Mesendoderm (in vitro differentiated cells): ENCODE measurements at regions not wholly inside any gene's neighbourhood (a gene's known extent, or its start where the extent isn't known, plus 50 kb on each side); places are given as distances from the start of the nearest gene placed in this dataset.
"Not testable (repeated sequence)": the region's sequence is repeated elsewhere in the genome, so short reads cannot be mapped to it uniquely, and the experiment has no call there.

Experiments
- DNase-seq: peaks from one replicate; pipeline ENCODE4 v3.0.0; 2013
- H2AK5ac ChIP-seq: 2 replicates; pipeline ENCODE4 v1.6.1; 2013; ENCODE audit warnings: low read length, inconsistent platforms
- H2BK120ac ChIP-seq: 2 replicates; pipeline ENCODE4 v1.6.1; 2013; ENCODE audit warnings: low read depth, mild to moderate bottlenecking, low read length, moderate library complexity, mixed read lengths
- H2BK15ac ChIP-seq: replicated peaks from 2 replicates; pipeline ENCODE4 v1.6.1; 2013; ENCODE audit warnings: low read depth, mild to moderate bottlenecking, moderate library complexity
- H2BK5ac ChIP-seq: 2 replicates; pipeline ENCODE4 v1.6.1; 2013; ENCODE audit warnings: low read length, inconsistent platforms
- H3K18ac ChIP-seq: 2 replicates; pipeline ENCODE4 v1.6.1; 2013; ENCODE audit warnings: mild to moderate bottlenecking, low read length, mixed read lengths
- H3K23ac ChIP-seq: one replicate; pipeline ENCODE4 v1.6.1; 2013; ENCODE audit warnings: low read length
- H3K27ac ChIP-seq: 2 replicates; pipeline ENCODE4 v1.5.1; 2013; ENCODE audit warnings: low read depth, mild to moderate bottlenecking, inconsistent platforms, low read length, moderate library complexity
- H3K27me3 ChIP-seq: 2 replicates; pipeline ENCODE4 v1.6.1; 2013; ENCODE audit warnings: low read length, control low read depth, mild to moderate bottlenecking, inconsistent platforms; ENCODE audit not compliant: insufficient read depth, poor library complexity
- H3K36me3 ChIP-seq: 2 replicates; pipeline ENCODE4 v1.6.1; 2013; ENCODE audit warnings: low read length, inconsistent platforms; ENCODE audit not compliant: control insufficient read depth, insufficient read depth
- H3K4ac ChIP-seq: one replicate; pipeline ENCODE4 v1.6.1; 2013; ENCODE audit warnings: low read depth, mild to moderate bottlenecking, low read length, moderate library complexity
- H3K4me1 ChIP-seq: 2 replicates; pipeline ENCODE4 v1.6.1; 2013; ENCODE audit warnings: low read depth, low read length, inconsistent platforms; ENCODE audit not compliant: control insufficient read depth
- H3K4me2 ChIP-seq: 2 replicates; pipeline ENCODE4 v1.6.1; 2013; ENCODE audit warnings: low read length
- H3K4me3 ChIP-seq: 2 replicates; pipeline ENCODE4 v1.5.1; 2013; ENCODE audit warnings: mild to moderate bottlenecking, low read length
- H3K56ac ChIP-seq: one replicate; pipeline ENCODE4 v1.6.1; 2013; ENCODE audit warnings: low read length
- H3K79me1 ChIP-seq: 2 replicates; pipeline ENCODE4 v1.6.1; 2013; ENCODE audit warnings: low read length, inconsistent platforms
- H3K79me2 ChIP-seq: 2 replicates; pipeline ENCODE4 v1.6.1; 2013; ENCODE audit warnings: mild to moderate bottlenecking, low read length; ENCODE audit not compliant: control insufficient read depth, insufficient read depth
- H3K9ac ChIP-seq: 2 replicates; pipeline ENCODE4 v1.6.1; 2013; ENCODE audit warnings: low read length, inconsistent platforms
- H4K5ac ChIP-seq: one replicate; pipeline ENCODE4 v1.6.1; 2013; ENCODE audit warnings: low read length
- H4K8ac ChIP-seq: one replicate; pipeline ENCODE4 v1.6.1; 2013; ENCODE audit warnings: low read depth, mild to moderate bottlenecking, control low read depth, low read length, moderate library complexity
- WGBS: extraction: QIAGEN DNeasy Blood & Tissue Kit; methylation state at CpG from one replicate; pipeline ENCODE4 v1.1.7; 2013; ENCODE audit warnings: low lambda C conversion rate, missing lambda C conversion rate; ENCODE audit not compliant: insufficient coverage; ENCODE audit errors: extremely low coverage; 5-methylcytosine and 5-hydroxymethylcytosine counted together

GRCh38 chr1:224037362-224037761, 76.5 kb upstream of the FBXO28 start:
- H2BK5ac ChIP-seq, H3K36me3 ChIP-seq, H3K23ac ChIP-seq, H3K4me3 ChIP-seq, H3K9ac ChIP-seq, H3K18ac ChIP-seq, H3K27ac ChIP-seq, H3K56ac ChIP-seq, H2AK5ac ChIP-seq, H3K4me2 ChIP-seq, H2BK120ac ChIP-seq, H3K4me1 ChIP-seq, H4K5ac ChIP-seq, H3K4ac ChIP-seq, H4K8ac ChIP-seq, H3K79me1 ChIP-seq, H3K79me2 ChIP-seq, H3K27me3 ChIP-seq, H2BK15ac ChIP-seq, DNase-seq: not testable (repeated sequence)
- WGBS = no CpG with 5 or more reads among the region's 3 CpGs

GRCh38 chr1:224032608-224033276, 81.2 kb upstream of the FBXO28 start:
- not testable (repeated sequence) for H2BK5ac ChIP-seq, H4K8ac ChIP-seq, H3K4ac ChIP-seq, H3K27ac ChIP-seq, H2AK5ac ChIP-seq, H3K36me3 ChIP-seq, H3K56ac ChIP-seq, H3K4me3 ChIP-seq, H3K23ac ChIP-seq, H4K5ac ChIP-seq, H3K9ac ChIP-seq, H2BK15ac ChIP-seq, DNase-seq, H3K4me1 ChIP-seq, H2BK120ac ChIP-seq, H3K4me2 ChIP-seq, H3K18ac ChIP-seq, H3K27me3 ChIP-seq, H3K79me2 ChIP-seq, H3K79me1 ChIP-seq
- no CpG with 5 or more reads among the region's 3 CpGs for WGBS

- H2BK15ac ChIP-seq, H3K79me2 ChIP-seq, H3K4me2 ChIP-seq, H2BK5ac ChIP-seq, DNase-seq, H3K27ac ChIP-seq, H3K4me1 ChIP-seq, H3K79me1 ChIP-seq, H3K27me3 ChIP-seq, H4K5ac ChIP-seq, H3K18ac ChIP-seq, H3K4ac ChIP-seq, H3K23ac ChIP-seq, H2AK5ac ChIP-seq, H3K4me3 ChIP-seq, H3K36me3 ChIP-seq, H3K56ac ChIP-seq, H4K8ac ChIP-seq, H2BK120ac ChIP-seq, H3K9ac ChIP-seq: not testable (repeated sequence)
- no CpG with 5 or more reads among the region's 3 CpGs for WGBS
Observed at GRCh38 chr1:224031986-224032385, 81.9 kb upstream of the FBXO28 start.

- H3K4me2 ChIP-seq, H3K79me1 ChIP-seq, DNase-seq, H3K9ac ChIP-seq, H3K4ac ChIP-seq, H3K27ac ChIP-seq, H2AK5ac ChIP-seq, H3K56ac ChIP-seq, H4K5ac ChIP-seq, H3K4me1 ChIP-seq, H2BK15ac ChIP-seq, H3K27me3 ChIP-seq, H2BK120ac ChIP-seq, H3K18ac ChIP-seq, H3K79me2 ChIP-seq, H3K4me3 ChIP-seq, H3K23ac ChIP-seq, H2BK5ac ChIP-seq, H4K8ac ChIP-seq, H3K36me3 ChIP-seq: not testable (repeated sequence)
- WGBS = no CpG with 5 or more reads among the region's 6 CpGs
Observed at GRCh38 chr1:224030257-224030656, 83.7 kb upstream of the FBXO28 start.

GRCh38 chr1:224029286-224030025, 84.5 kb upstream of the FBXO28 start:
- not testable (repeated sequence) for H3K27me3 ChIP-seq, H3K4me3 ChIP-seq, H3K9ac ChIP-seq, H4K8ac ChIP-seq, H3K36me3 ChIP-seq, H2AK5ac ChIP-seq, H3K4me2 ChIP-seq, H2BK120ac ChIP-seq, H3K23ac ChIP-seq, H2BK5ac ChIP-seq, H4K5ac ChIP-seq, H3K79me2 ChIP-seq, H3K56ac ChIP-seq, H3K4ac ChIP-seq, DNase-seq, H3K4me1 ChIP-seq, H3K18ac ChIP-seq, H3K27ac ChIP-seq, H3K79me1 ChIP-seq, H2BK15ac ChIP-seq
- no CpG with 5 or more reads among the region's 5 CpGs for WGBS
